ENCODE measurements at regions not wholly inside any gene's neighbourhood (a gene's known extent, or its start where the extent isn't known, plus 50 kb on each side); places are given as distances from the start of the nearest gene placed in this dataset.

DNA sequence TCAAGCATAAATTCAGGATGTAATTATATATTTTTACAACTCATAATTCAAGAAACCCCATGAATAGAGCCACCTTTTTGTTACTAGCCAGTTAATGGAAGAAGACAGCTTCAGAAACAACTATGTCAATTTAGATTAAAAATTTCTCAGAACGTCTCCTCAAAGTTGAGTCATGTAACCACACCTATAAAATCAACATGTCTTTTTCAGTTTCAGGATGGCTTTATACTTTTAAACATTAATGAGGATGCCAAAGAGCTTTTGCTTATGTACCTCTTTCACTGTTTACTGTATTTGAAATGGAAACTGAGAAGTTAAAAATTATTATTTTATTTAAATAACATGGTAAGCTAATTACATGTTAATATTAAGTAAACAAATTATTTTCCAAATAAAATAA, 280.1 kb downstream of the PTH2R start (continued):
- TF ChIP-seq, protein P1, sequence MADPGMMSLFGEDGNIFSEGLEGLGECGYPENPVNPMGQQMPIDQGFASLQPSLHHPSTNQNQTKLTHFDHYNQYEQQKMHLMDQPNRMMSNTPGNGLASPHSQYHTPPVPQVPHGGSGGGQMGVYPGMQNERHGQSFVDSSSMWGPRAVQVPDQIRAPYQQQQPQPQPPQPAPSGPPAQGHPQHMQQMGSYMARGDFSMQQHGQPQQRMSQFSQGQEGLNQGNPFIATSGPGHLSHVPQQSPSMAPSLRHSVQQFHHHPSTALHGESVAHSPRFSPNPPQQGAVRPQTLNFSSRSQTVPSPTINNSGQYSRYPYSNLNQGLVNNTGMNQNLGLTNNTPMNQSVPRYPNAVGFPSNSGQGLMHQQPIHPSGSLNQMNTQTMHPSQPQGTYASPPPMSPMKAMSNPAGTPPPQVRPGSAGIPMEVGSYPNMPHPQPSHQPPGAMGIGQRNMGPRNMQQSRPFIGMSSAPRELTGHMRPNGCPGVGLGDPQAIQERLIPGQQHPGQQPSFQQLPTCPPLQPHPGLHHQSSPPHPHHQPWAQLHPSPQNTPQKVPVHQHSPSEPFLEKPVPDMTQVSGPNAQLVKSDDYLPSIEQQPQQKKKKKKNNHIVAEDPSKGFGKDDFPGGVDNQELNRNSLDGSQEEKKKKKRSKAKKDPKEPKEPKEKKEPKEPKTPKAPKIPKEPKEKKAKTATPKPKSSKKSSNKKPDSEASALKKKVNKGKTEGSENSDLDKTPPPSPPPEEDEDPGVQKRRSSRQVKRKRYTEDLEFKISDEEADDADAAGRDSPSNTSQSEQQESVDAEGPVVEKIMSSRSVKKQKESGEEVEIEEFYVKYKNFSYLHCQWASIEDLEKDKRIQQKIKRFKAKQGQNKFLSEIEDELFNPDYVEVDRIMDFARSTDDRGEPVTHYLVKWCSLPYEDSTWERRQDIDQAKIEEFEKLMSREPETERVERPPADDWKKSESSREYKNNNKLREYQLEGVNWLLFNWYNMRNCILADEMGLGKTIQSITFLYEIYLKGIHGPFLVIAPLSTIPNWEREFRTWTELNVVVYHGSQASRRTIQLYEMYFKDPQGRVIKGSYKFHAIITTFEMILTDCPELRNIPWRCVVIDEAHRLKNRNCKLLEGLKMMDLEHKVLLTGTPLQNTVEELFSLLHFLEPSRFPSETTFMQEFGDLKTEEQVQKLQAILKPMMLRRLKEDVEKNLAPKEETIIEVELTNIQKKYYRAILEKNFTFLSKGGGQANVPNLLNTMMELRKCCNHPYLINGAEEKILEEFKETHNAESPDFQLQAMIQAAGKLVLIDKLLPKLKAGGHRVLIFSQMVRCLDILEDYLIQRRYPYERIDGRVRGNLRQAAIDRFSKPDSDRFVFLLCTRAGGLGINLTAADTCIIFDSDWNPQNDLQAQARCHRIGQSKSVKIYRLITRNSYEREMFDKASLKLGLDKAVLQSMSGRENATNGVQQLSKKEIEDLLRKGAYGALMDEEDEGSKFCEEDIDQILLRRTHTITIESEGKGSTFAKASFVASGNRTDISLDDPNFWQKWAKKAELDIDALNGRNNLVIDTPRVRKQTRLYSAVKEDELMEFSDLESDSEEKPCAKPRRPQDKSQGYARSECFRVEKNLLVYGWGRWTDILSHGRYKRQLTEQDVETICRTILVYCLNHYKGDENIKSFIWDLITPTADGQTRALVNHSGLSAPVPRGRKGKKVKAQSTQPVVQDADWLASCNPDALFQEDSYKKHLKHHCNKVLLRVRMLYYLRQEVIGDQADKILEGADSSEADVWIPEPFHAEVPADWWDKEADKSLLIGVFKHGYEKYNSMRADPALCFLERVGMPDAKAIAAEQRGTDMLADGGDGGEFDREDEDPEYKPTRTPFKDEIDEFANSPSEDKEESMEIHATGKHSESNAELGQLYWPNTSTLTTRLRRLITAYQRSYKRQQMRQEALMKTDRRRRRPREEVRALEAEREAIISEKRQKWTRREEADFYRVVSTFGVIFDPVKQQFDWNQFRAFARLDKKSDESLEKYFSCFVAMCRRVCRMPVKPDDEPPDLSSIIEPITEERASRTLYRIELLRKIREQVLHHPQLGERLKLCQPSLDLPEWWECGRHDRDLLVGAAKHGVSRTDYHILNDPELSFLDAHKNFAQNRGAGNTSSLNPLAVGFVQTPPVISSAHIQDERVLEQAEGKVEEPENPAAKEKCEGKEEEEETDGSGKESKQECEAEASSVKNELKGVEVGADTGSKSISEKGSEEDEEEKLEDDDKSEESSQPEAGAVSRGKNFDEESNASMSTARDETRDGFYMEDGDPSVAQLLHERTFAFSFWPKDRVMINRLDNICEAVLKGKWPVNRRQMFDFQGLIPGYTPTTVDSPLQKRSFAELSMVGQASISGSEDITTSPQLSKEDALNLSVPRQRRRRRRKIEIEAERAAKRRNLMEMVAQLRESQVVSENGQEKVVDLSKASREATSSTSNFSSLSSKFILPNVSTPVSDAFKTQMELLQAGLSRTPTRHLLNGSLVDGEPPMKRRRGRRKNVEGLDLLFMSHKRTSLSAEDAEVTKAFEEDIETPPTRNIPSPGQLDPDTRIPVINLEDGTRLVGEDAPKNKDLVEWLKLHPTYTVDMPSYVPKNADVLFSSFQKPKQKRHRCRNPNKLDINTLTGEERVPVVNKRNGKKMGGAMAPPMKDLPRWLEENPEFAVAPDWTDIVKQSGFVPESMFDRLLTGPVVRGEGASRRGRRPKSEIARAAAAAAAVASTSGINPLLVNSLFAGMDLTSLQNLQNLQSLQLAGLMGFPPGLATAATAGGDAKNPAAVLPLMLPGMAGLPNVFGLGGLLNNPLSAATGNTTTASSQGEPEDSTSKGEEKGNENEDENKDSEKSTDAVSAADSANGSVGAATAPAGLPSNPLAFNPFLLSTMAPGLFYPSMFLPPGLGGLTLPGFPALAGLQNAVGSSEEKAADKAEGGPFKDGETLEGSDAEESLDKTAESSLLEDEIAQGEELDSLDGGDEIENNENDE (IDR thresholded peaks at IDR 0.05; ENCODE audit: insufficient replicate concordance, low read length): no peak
- no peak for TF ChIP-seq CBX8 (IDR thresholded peaks at IDR 0.05; ENCODE audit: borderline replicate concordance, low read depth, low read length)
